ENCODE measurements at regions not wholly inside any gene's neighbourhood (a gene's known extent, or its start where the extent isn't known, plus 50 kb on each side); places are given as distances from the start of the nearest gene placed in this dataset.

DNA sequence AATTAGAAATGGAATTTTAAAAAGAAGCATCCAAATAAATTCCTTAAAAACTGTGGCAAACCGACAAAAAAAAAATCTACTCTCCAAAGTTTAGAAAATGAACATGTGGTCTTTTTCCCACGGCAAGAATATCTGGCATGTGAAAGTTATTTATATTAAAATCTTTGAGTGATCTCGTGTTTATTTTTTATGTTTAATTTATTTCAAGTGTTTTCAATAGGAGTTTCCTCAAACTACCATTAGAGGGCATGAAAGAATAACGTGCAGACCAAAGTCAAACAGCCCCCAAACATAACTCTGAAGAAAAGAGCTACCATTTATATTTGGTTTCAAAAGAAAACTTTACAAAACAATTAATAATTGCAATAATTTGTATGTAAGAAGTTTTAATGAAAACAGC lies 286.4 kb downstream of the ZIC4 start:
- no peaks in the 10 kb centered on the region for H3K9me2 ChIP-seq (replicated peaks; ENCODE audit: control insufficient read depth, low read length)
- H3K79me2 ChIP-seq (ENCODE audit: control insufficient read depth, low read length): no peaks in the 10 kb centered on the region
- H4K20me1 ChIP-seq (ENCODE audit: control insufficient read depth, insufficient read depth, low read depth, low read length): no peaks in the 10 kb centered on the region
- H3K4me3 ChIP-seq (ENCODE audit: low read length): no peak overlapping the region
- no peaks in the 10 kb centered on the region for H3F3A ChIP-seq (ENCODE audit: control insufficient read depth, insufficient read depth)
- no peaks in the 10 kb centered on the region for H3K27me3 ChIP-seq (ENCODE audit: control insufficient read depth, low read length)
- H3K36me3 ChIP-seq (ENCODE audit: control insufficient read depth, low read length): no peaks in the 10 kb centered on the region
- TF ChIP-seq EZH2phosphoT487 (IDR thresholded peaks at IDR 0.05; ENCODE audit: borderline replicate concordance, low read length): no peak
- TF ChIP-seq, protein P1, sequence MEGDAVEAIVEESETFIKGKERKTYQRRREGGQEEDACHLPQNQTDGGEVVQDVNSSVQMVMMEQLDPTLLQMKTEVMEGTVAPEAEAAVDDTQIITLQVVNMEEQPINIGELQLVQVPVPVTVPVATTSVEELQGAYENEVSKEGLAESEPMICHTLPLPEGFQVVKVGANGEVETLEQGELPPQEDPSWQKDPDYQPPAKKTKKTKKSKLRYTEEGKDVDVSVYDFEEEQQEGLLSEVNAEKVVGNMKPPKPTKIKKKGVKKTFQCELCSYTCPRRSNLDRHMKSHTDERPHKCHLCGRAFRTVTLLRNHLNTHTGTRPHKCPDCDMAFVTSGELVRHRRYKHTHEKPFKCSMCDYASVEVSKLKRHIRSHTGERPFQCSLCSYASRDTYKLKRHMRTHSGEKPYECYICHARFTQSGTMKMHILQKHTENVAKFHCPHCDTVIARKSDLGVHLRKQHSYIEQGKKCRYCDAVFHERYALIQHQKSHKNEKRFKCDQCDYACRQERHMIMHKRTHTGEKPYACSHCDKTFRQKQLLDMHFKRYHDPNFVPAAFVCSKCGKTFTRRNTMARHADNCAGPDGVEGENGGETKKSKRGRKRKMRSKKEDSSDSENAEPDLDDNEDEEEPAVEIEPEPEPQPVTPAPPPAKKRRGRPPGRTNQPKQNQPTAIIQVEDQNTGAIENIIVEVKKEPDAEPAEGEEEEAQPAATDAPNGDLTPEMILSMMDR (IDR thresholded peaks at IDR 0.05; ENCODE audit: low read depth, low read length, poor library complexity, severe bottlenecking): peak; percentile 33
- H3K27ac ChIP-seq (ENCODE audit: low read depth, low read length): no peak overlapping the region
- no peaks in the 10 kb centered on the region for H3K9me3 ChIP-seq (ENCODE audit: control insufficient read depth, insufficient read depth, low read length)
- H3K4me1 ChIP-seq (ENCODE audit: control insufficient read depth, low read length): no peaks in the 10 kb centered on the region
- H3K4me2 ChIP-seq (ENCODE audit: low read length): no peak overlapping the region

DNA sequence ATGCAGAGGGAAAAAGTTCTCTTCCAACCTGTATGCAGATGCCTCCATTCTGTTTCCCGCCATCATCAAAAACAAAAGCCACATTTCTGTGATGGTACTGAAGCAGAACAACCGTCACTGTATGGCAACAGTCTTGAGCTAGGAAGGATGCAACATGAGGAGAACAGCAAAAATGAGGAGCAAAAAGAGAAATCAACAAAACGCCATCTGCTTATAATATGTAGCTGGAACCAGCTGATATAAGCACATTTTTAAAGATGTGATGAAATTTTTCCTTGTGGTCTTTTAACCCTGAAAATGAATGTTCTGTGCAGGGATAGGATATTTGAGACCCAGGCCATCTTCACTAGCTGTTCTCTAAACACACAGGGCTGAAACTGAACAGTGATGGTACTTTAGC lies 287.0 kb downstream of the ZIC4 start:
- Histone ChIP-seq H3K4me2 (ENCODE audit: low read length) (no peak overlapping the region), H3K4me1 (ENCODE audit: control insufficient read depth, low read length) (no peaks in the 10 kb centered on the region), H3K9me2 (replicated peaks; ENCODE audit: control insufficient read depth, low read length) (no peaks in the 10 kb centered on the region), H3K36me3 (ENCODE audit: control insufficient read depth, low read length) (no peaks in the 10 kb centered on the region), H3K27me3 (ENCODE audit: control insufficient read depth, low read length) (no peaks in the 10 kb centered on the region), H3F3A (ENCODE audit: control insufficient read depth, insufficient read depth) (no peaks in the 10 kb centered on the region), H3K27ac (ENCODE audit: low read depth, low read length) (no peak overlapping the region), H3K4me3 (ENCODE audit: low read length) (no peak overlapping the region), H3K79me2 (ENCODE audit: control insufficient read depth, low read length) (no peaks in the 10 kb centered on the region), H3K9me3 (ENCODE audit: control insufficient read depth, insufficient read depth, low read length) (no peaks in the 10 kb centered on the region), H4K20me1 (ENCODE audit: control insufficient read depth, insufficient read depth, low read depth, low read length) (no peaks in the 10 kb centered on the region)
- TF ChIP-seq, protein P1 (IDR thresholded peaks at IDR 0.05; ENCODE audit: low read depth, low read length, poor library complexity, severe bottlenecking): no peak
- no peak for TF ChIP-seq EZH2phosphoT487 (IDR thresholded peaks at IDR 0.05; ENCODE audit: borderline replicate concordance, low read length)

DNA sequence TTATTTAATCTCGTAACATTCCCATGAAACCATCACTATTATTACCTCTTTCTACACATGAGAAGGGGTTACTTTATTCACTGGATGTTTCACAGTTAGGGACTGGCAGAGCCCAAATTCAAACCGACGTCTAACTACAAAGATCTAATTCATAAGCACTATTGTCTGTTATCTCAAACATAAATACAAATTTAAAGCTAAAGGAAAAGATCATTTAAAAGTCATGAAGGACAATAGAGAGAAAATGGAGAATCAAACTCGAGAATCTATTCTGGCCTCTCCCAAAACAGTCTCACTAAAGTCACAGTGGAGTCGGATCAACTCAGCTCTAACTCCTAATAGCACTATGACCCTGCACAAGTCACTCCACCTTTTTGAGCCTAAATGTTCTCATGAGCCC lies 287.7 kb downstream of the ZIC4 start:
- no peaks in the 10 kb centered on the region for H4K20me1 ChIP-seq (ENCODE audit: control insufficient read depth, insufficient read depth, low read depth, low read length)
- H3F3A ChIP-seq (ENCODE audit: control insufficient read depth, insufficient read depth): no peaks in the 10 kb centered on the region
- H3K36me3 ChIP-seq (ENCODE audit: control insufficient read depth, low read length): no peaks in the 10 kb centered on the region
- no peaks in the 10 kb centered on the region for H3K4me1 ChIP-seq (ENCODE audit: control insufficient read depth, low read length)
- no peak overlapping the region for H3K4me2 ChIP-seq (ENCODE audit: low read length)
- H3K9me3 ChIP-seq (ENCODE audit: control insufficient read depth, insufficient read depth, low read length): no peaks in the 10 kb centered on the region
- TF ChIP-seq, protein P1 (IDR thresholded peaks at IDR 0.05; ENCODE audit: low read depth, low read length, poor library complexity, severe bottlenecking): no peak
- TF ChIP-seq EZH2phosphoT487 (IDR thresholded peaks at IDR 0.05; ENCODE audit: borderline replicate concordance, low read length): no peak
- no peak overlapping the region for H3K4me3 ChIP-seq (ENCODE audit: low read length)
- H3K27ac ChIP-seq (ENCODE audit: low read depth, low read length): no peak overlapping the region
- H3K9me2 ChIP-seq (replicated peaks; ENCODE audit: control insufficient read depth, low read length): no peaks in the 10 kb centered on the region
- H3K79me2 ChIP-seq (ENCODE audit: control insufficient read depth, low read length): no peaks in the 10 kb centered on the region
- no peaks in the 10 kb centered on the region for H3K27me3 ChIP-seq (ENCODE audit: control insufficient read depth, low read length)

DNA sequence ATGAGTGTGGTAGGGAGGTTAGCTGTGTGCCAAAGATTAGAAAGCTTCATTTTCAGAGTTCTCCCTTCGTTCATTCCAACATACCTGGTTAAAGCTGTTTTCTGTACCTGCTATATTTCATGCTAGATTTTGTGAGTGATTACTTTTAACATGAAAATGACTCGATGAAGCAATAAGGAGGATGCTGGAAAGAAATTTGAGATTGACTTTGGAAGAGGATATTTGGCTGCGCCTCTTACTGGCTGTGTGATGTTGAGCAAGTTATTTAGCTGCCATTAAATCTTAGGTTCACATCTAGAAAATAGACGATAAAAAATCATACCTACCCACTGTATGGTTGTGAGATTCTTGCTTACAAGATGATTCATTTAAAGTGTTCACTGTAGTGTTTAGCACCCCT lies 288.7 kb downstream of the ZIC4 start:
- Histone ChIP-seq H3K27me3 (ENCODE audit: control insufficient read depth, low read length) (no peaks in the 10 kb centered on the region), H3F3A (ENCODE audit: control insufficient read depth, insufficient read depth) (no peaks in the 10 kb centered on the region), H3K4me1 (ENCODE audit: control insufficient read depth, low read length) (no peaks in the 10 kb centered on the region), H3K27ac (ENCODE audit: low read depth, low read length) (no peak overlapping the region), H4K20me1 (ENCODE audit: control insufficient read depth, insufficient read depth, low read depth, low read length) (no peaks in the 10 kb centered on the region), H3K36me3 (ENCODE audit: control insufficient read depth, low read length) (no peaks in the 10 kb centered on the region), H3K9me2 (replicated peaks; ENCODE audit: control insufficient read depth, low read length) (no peaks in the 10 kb centered on the region), H3K79me2 (ENCODE audit: control insufficient read depth, low read length) (no peaks in the 10 kb centered on the region), H3K4me3 (ENCODE audit: low read length) (no peak overlapping the region), H3K9me3 (ENCODE audit: control insufficient read depth, insufficient read depth, low read length) (no peaks in the 10 kb centered on the region), H3K4me2 (ENCODE audit: low read length) (no peak overlapping the region)
- TF ChIP-seq EZH2phosphoT487 (IDR thresholded peaks at IDR 0.05; ENCODE audit: borderline replicate concordance, low read length): no peak
- TF ChIP-seq, protein P1 (IDR thresholded peaks at IDR 0.05; ENCODE audit: low read depth, low read length, poor library complexity, severe bottlenecking): no peak

Measured in DOHH2 (cell line).